Liver (tissue), 8 donors: ENCODE measurements at regions not wholly inside any gene's neighbourhood (a gene's known extent, or its start where the extent isn't known, plus 50 kb on each side); places are given as distances from the start of the nearest gene placed in this dataset.

Source experiments
- DNase-seq: peaks from one replicate; pipeline ENCODE4 v3.0.0-alpha.2; 2017; ENCODE audit warnings: low spot score
- H3K27ac ChIP-seq, 2 donors: one replicate each; pipeline ENCODE4 v1.7.0; 2013; ENCODE audit warnings: inconsistent platforms in 2 of 2, low read length in 2 of 2, control low read depth in 1 of 2, low read depth in 1 of 2, mild to moderate bottlenecking in 1 of 2
- H3K27me3 ChIP-seq, 4 donors: one replicate each; pipeline versions ENCODE4 v1.6.1 to v1.7.0; 2013; ENCODE audit warnings: low read length in 3 of 4, inconsistent platforms in 1 of 4, mild to moderate bottlenecking in 1 of 4, moderate library complexity in 1 of 4; ENCODE audit not compliant: control insufficient read depth in 4 of 4, insufficient read depth in 4 of 4
- H3K36me3 ChIP-seq, 4 donors: one replicate each; pipeline versions ENCODE4 v1.6.1 to v1.7.0; 2013; ENCODE audit warnings: low read length in 3 of 4, mild to moderate bottlenecking in 3 of 4, low read depth in 1 of 4, moderate library complexity in 1 of 4; ENCODE audit not compliant: control insufficient read depth in 4 of 4, insufficient read depth in 3 of 4
- H3K4me1 ChIP-seq, 4 donors: one replicate each; pipeline versions ENCODE4 v1.6.1 to v1.7.0; 2013; ENCODE audit warnings: low read length in 3 of 4, mild to moderate bottlenecking in 3 of 4, moderate library complexity in 1 of 4; ENCODE audit not compliant: control insufficient read depth in 4 of 4, insufficient read depth in 4 of 4
- H3K4me3 ChIP-seq, 3 donors: one replicate each; pipeline versions ENCODE4 v1.6.1 to v1.7.0; 2013; ENCODE audit warnings: low read length in 3 of 3, control low read depth in 1 of 3, low read depth in 1 of 3, mild to moderate bottlenecking in 1 of 3
- H3K9ac ChIP-seq, 2 donors: one replicate each; pipeline ENCODE4 v1.7.0; 2013; ENCODE audit warnings: low read length in 2 of 2, mild to moderate bottlenecking in 2 of 2, moderate library complexity in 2 of 2, control low read depth in 1 of 2, low read depth in 1 of 2
- H3K9me3 ChIP-seq, 4 donors: one replicate each; pipeline versions ENCODE4 v1.6.1 to v1.7.0; 2013; ENCODE audit warnings: low read length in 3 of 4; ENCODE audit not compliant: control insufficient read depth in 4 of 4
- ATF3 ChIP-seq: IDR thresholded peaks from 2 replicates; pipeline ENCODE4 v1.6.1; 2016; ENCODE audit warnings: antibody characterized with exemption
- CTCF ChIP-seq: fragments of 150-350 bp; IDR thresholded peaks from 2 replicates; pipeline ENCODE4 v1.5.1; 2017; ENCODE audit warnings: improper control_type of control experiment, low read depth, low read length; ENCODE audit not compliant: missing input control
- EGR1 ChIP-seq, 2 donors: IDR thresholded peaks; 2 replicates each; pipeline ENCODE4 v1.6.1; 2016 to 2018; ENCODE audit warnings: antibody characterized with exemption in 2 of 2, low read depth in 2 of 2
- FOXA1 ChIP-seq: IDR thresholded peaks from 2 replicates; pipeline ENCODE4 v1.6.1; 2016; ENCODE audit warnings: antibody characterized with exemption
- FOXA2 ChIP-seq: IDR thresholded peaks from 2 replicates; pipeline ENCODE4 v1.6.1; 2016; ENCODE audit warnings: antibody characterized with exemption
- GABPA ChIP-seq, 2 donors: IDR thresholded peaks in 1 of 2; conservative IDR thresholded peaks in 1 of 2; 2 replicates each; pipeline ENCODE4 v1.6.1; 2016; ENCODE audit warnings: antibody characterized with exemption in 2 of 2, mild to moderate bottlenecking in 1 of 2, moderate library complexity in 1 of 2
- HNF4A ChIP-seq, 2 donors: conservative IDR thresholded peaks; 2 replicates each; pipeline ENCODE4 v1.6.1; 2016; ENCODE audit warnings: antibody characterized with exemption in 2 of 2, mild to moderate bottlenecking in 2 of 2
- HNF4G ChIP-seq: IDR thresholded peaks from 2 replicates; pipeline ENCODE4 v1.6.1; 2016; ENCODE audit warnings: antibody characterized with exemption
- JUND ChIP-seq, 2 donors: IDR thresholded peaks; 2 replicates each; pipeline ENCODE4 v1.6.1; 2016; ENCODE audit warnings: antibody characterized with exemption in 2 of 2
- MAX ChIP-seq: IDR thresholded peaks from 2 replicates; pipeline ENCODE4 v1.6.1; 2016; ENCODE audit warnings: antibody characterized with exemption
- NR2F2 ChIP-seq: IDR thresholded peaks from 2 replicates; pipeline ENCODE4 v1.6.1; 2016; ENCODE audit warnings: antibody characterized with exemption
- RAD21 ChIP-seq, 2 donors: IDR thresholded peaks; 2 replicates each; pipeline ENCODE4 v1.6.1; 2016; ENCODE audit warnings: antibody characterized with exemption in 2 of 2, mild to moderate bottlenecking in 2 of 2
- REST ChIP-seq: IDR thresholded peaks from 2 replicates; pipeline ENCODE4 v1.6.1; 2016; ENCODE audit warnings: antibody characterized with exemption, mild to moderate bottlenecking
- RXRA ChIP-seq, 2 donors: IDR thresholded peaks; 2 replicates each; pipeline ENCODE4 v1.6.1; 2017 to 2018; ENCODE audit warnings: antibody characterized with exemption in 2 of 2, mild to moderate bottlenecking in 1 of 2
- SP1 ChIP-seq: IDR thresholded peaks from 2 replicates; pipeline ENCODE4 v1.6.1; 2018; ENCODE audit warnings: antibody characterized with exemption, mild to moderate bottlenecking
- TAF1 ChIP-seq: conservative IDR thresholded peaks from 2 replicates; pipeline ENCODE4 v1.6.1; 2016; ENCODE audit warnings: antibody characterized with exemption, mild to moderate bottlenecking
- YY1 ChIP-seq: IDR thresholded peaks from 2 replicates; pipeline ENCODE4 v1.6.1; 2016; ENCODE audit warnings: antibody characterized with exemption, mild to moderate bottlenecking
- ZBTB33 ChIP-seq: IDR thresholded peaks from 2 replicates; pipeline ENCODE4 v1.6.1; 2016; ENCODE audit warnings: antibody characterized with exemption
- WGBS: extraction: QIAGEN DNeasy Blood & Tissue Kit; methylation state at CpG from one replicate; pipeline ENCODE4 v1.1.7; 2013; 5-methylcytosine and 5-hydroxymethylcytosine counted together
- donor health status: healthy.
- donor health status: healthy.
- donor health status: healthy.
- donor health status: healthy.
- donor health status: healthy.

- no peak overlapping the region for H3K4me3 ChIP-seq
- no peaks in the 10 kb centered on the region for H3K27me3 ChIP-seq
- H3K36me3 ChIP-seq = no peaks in the 10 kb centered on the region
- TF ChIP-seq REST = no peak
- no peak for TF ChIP-seq EGR1 (IDR thresholded peaks at IDR 0.05; ENCODE audit: low read depth in 2 of 2)
- TF ChIP-seq MAX = no peak
- TF ChIP-seq YY1 = no peak
- TF ChIP-seq CTCF = no peak
- no peak overlapping the region for H3K27ac ChIP-seq
- peaks cover 4 to 24% (median 10%) of the 10 kb centered on the region in 4 donors for H3K4me1 ChIP-seq
- H3K9ac ChIP-seq = no peak overlapping the region
- WGBS = 76% methylated on average over 7 of the region's 7 CpGs
- H3K9me3 ChIP-seq = no peaks in the 10 kb centered on the region
- DNase-seq = no peak
These were observed 94.1 kb downstream of the DACT2 start for GRCh38 chr6:168225471-168225911.

GRCh38 chr6:168223755-168224154 lies 95.8 kb downstream of the DACT2 start:
- Histone ChIP-seq H3K4me3 (no peak overlapping the region), H3K9me3 (no peaks in the 10 kb centered on the region), H3K27ac (no peak overlapping the region), H3K27me3 (no peaks in the 10 kb centered on the region), H3K36me3 (no peaks in the 10 kb centered on the region), H3K4me1 (peaks cover 4 to 24% (median 10%) of the 10 kb centered on the region in 4 donors), H3K9ac (no peak overlapping the region)
- 88% methylated on average over 1 of the region's 1 CpG for WGBS
- DNase-seq = no peak
- TF ChIP-seq RXRA (IDR thresholded peaks at IDR 0.05) (no peak), MAX (no peak), SP1 (no peak), FOXA1 (no peak), GABPA (IDR thresholded peaks at IDR 0.05 in 1 of 2, conservative IDR thresholded peaks at IDR 0.05 in 1 of 2) (no peak), TAF1 (no peak), HNF4G (no peak), RAD21 (IDR thresholded peaks at IDR 0.05) (no peak), YY1 (no peak), REST (no peak), CTCF (no peak), HNF4A (conservative IDR thresholded peaks at IDR 0.05) (no peak), ZBTB33 (no peak), EGR1 (IDR thresholded peaks at IDR 0.05; ENCODE audit: low read depth in 2 of 2) (no peak), FOXA2 (no peak), JUND (IDR thresholded peaks at IDR 0.05) (no peak), NR2F2 (no peak), ATF3 (no peak)
